Neural cell (in vitro differentiated cells): ENCODE measurements at regions not wholly inside any gene's neighbourhood (a gene's known extent, or its start where the extent isn't known, plus 50 kb on each side); places are given as distances from the start of the nearest gene placed in this dataset.

Experiments
- H2AFZ ChIP-seq: fragments of 200-600, 300-800 bp; sonication (generic), shearing (Covaris generic); 2 replicates; pipeline ENCODE4 v1.6.0; 2014; ENCODE audit warnings: low read depth, mild to moderate bottlenecking, antibody characterized with exemption, low read length, moderate library complexity
- H3F3A ChIP-seq: fragments of 200-600 bp; shearing (Covaris generic); 2 replicates; pipeline ENCODE4 v1.6.1; 2016; ENCODE audit warnings: mild to moderate bottlenecking, moderate library complexity, mixed read lengths, antibody characterized with exemption, low read length; ENCODE audit not compliant: insufficient read depth, poor library complexity, severe bottlenecking
- H3K27ac ChIP-seq: fragments of 200-600, 300-800 bp; sonication (generic), shearing (Covaris generic); 2 replicates; pipeline ENCODE4 v1.5.1; 2014; ENCODE audit warnings: mild to moderate bottlenecking, low read length, moderate library complexity
- H3K27me3 ChIP-seq: fragments of 300-800, 200-600 bp; sonication (generic), shearing (Covaris generic); 2 replicates; pipeline ENCODE4 v1.6.0; 2014; ENCODE audit warnings: mild to moderate bottlenecking, low read depth, low read length, moderate library complexity; ENCODE audit not compliant: insufficient read depth
- H3K36me3 ChIP-seq: fragments of 300-800, 200-600 bp; sonication (generic), shearing (Covaris generic); 2 replicates; pipeline ENCODE4 v1.5.1; 2014; ENCODE audit warnings: mild to moderate bottlenecking, antibody characterized with exemption, low read length, moderate library complexity; ENCODE audit not compliant: insufficient read depth
- H3K4me2 ChIP-seq: fragments of 300-800, 200-600 bp; sonication (generic), shearing (Covaris generic); 2 replicates; pipeline ENCODE4 v1.6.0; 2014; ENCODE audit warnings: mild to moderate bottlenecking, low read length
- H3K4me3 ChIP-seq: fragments of 300-800, 200-600 bp; sonication (generic), shearing (Covaris generic); 2 replicates; pipeline ENCODE4 v1.5.1; 2014; ENCODE audit warnings: mild to moderate bottlenecking, low read length, moderate library complexity
- H3K79me2 ChIP-seq: fragments of 200-600 bp; shearing (Covaris generic); replicated peaks from 2 replicates; pipeline ENCODE4 v1.6.0; 2014; ENCODE audit warnings: mild to moderate bottlenecking, low read length, moderate library complexity; ENCODE audit not compliant: insufficient read depth
- H3K9ac ChIP-seq: fragments of 300-800, 200-600 bp; sonication (generic), shearing (Covaris generic); 2 replicates; pipeline ENCODE4 v1.6.1; 2016; ENCODE audit warnings: mild to moderate bottlenecking, low read length, mixed read lengths
- H3K9me2 ChIP-seq: fragments of 200-600 bp; shearing (Covaris generic); 2 replicates; pipeline ENCODE4 v1.6.1; 2016; ENCODE audit warnings: mild to moderate bottlenecking, low read length, mixed read lengths; ENCODE audit not compliant: insufficient read depth
- H3K9me3 ChIP-seq: fragments of 200-600, 300-800 bp; sonication (generic), shearing (Covaris generic); 2 replicates; pipeline ENCODE4 v1.6.1; 2016; ENCODE audit warnings: mild to moderate bottlenecking, mixed run types, low read length, moderate library complexity, mixed read lengths
- H4K20me1 ChIP-seq: fragments of 200-600 bp; shearing (Covaris generic); 2 replicates; pipeline ENCODE4 v1.6.1; 2016; ENCODE audit warnings: mild to moderate bottlenecking, mixed run types; ENCODE audit not compliant: insufficient read depth
- EP300 ChIP-seq: fragments of 450-650 bp; conservative IDR thresholded peaks from 2 replicates; pipeline ENCODE4 v1.6.1; 2014; ENCODE audit warnings: antibody characterized with exemption, mild to moderate bottlenecking, moderate library complexity; ENCODE audit not compliant: poor library complexity, severe bottlenecking
- EZH2 ChIP-seq: fragments of 200-600, 300-800 bp; shearing (Covaris generic), sonication (generic); IDR thresholded peaks from 2 replicates; pipeline ENCODE4 v1.6.1; 2014; ENCODE audit warnings: antibody characterized with exemption, low read length, borderline replicate concordance, mild to moderate bottlenecking; ENCODE audit not compliant: insufficient read depth, poor library complexity, severe bottlenecking
- MXI1 ChIP-seq: fragments of 450-650 bp; conservative IDR thresholded peaks from 2 replicates; pipeline ENCODE4 v1.6.1; 2014; ENCODE audit warnings: antibody characterized with exemption, mild to moderate bottlenecking; ENCODE audit not compliant: poor library complexity, severe bottlenecking
- POLR2AphosphoS5 ChIP-seq: IDR thresholded peaks from 2 replicates; pipeline ENCODE4 v1.6.1; 2012
- RAD21 ChIP-seq: fragments of 450-650 bp; conservative IDR thresholded peaks from 2 replicates; pipeline ENCODE4 v1.6.1; 2014; ENCODE audit warnings: antibody characterized with exemption, mild to moderate bottlenecking, moderate library complexity
- SMC3 ChIP-seq: fragments of 450-650 bp; conservative IDR thresholded peaks from 2 replicates; pipeline ENCODE4 v1.6.1; 2014; ENCODE audit warnings: antibody characterized with exemption, mild to moderate bottlenecking, moderate library complexity; ENCODE audit not compliant: poor library complexity
- TAF1 ChIP-seq: IDR thresholded peaks from 2 replicates; pipeline ENCODE4 v1.6.1; 2012; ENCODE audit warnings: low read depth
- TF ChIP-seq, protein P1 (sequence below): fragments of 450-650 bp; IDR thresholded peaks from 2 replicates; pipeline ENCODE4 v1.5.1; 2014; ENCODE audit warnings: antibody characterized with exemption, mild to moderate bottlenecking, moderate library complexity; ENCODE audit not compliant: poor library complexity, severe bottlenecking
- TF ChIP-seq, protein P2 (sequence below): IDR thresholded peaks from 2 replicates; pipeline ENCODE4 v1.6.1; 2012; ENCODE audit warnings: borderline replicate concordance

DNA sequence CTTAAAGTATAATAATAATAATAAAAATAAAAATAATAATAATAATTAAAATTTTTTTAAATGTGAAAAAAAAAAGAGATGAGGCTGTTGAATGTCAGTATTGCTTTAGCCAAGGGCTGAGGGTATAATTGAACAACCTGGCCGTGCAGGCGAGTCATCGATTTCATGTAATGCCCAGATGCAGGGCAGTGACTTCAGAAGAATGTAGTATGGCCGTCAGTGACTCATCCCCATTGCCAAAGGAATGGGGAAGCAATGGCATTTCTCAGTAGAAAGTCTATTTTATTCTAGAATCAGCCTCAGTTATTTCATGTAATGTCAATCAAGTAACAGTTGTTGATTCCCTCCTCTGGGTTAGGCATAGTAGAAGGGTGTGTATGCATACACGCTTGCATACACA lies 516.4 kb downstream of the GLRX3 start:
- TF ChIP-seq MXI1, result no peak
- TF ChIP-seq, protein P1, sequence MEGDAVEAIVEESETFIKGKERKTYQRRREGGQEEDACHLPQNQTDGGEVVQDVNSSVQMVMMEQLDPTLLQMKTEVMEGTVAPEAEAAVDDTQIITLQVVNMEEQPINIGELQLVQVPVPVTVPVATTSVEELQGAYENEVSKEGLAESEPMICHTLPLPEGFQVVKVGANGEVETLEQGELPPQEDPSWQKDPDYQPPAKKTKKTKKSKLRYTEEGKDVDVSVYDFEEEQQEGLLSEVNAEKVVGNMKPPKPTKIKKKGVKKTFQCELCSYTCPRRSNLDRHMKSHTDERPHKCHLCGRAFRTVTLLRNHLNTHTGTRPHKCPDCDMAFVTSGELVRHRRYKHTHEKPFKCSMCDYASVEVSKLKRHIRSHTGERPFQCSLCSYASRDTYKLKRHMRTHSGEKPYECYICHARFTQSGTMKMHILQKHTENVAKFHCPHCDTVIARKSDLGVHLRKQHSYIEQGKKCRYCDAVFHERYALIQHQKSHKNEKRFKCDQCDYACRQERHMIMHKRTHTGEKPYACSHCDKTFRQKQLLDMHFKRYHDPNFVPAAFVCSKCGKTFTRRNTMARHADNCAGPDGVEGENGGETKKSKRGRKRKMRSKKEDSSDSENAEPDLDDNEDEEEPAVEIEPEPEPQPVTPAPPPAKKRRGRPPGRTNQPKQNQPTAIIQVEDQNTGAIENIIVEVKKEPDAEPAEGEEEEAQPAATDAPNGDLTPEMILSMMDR, result no peak
- TF ChIP-seq EP300, result no peak
- TF ChIP-seq, protein P2, sequence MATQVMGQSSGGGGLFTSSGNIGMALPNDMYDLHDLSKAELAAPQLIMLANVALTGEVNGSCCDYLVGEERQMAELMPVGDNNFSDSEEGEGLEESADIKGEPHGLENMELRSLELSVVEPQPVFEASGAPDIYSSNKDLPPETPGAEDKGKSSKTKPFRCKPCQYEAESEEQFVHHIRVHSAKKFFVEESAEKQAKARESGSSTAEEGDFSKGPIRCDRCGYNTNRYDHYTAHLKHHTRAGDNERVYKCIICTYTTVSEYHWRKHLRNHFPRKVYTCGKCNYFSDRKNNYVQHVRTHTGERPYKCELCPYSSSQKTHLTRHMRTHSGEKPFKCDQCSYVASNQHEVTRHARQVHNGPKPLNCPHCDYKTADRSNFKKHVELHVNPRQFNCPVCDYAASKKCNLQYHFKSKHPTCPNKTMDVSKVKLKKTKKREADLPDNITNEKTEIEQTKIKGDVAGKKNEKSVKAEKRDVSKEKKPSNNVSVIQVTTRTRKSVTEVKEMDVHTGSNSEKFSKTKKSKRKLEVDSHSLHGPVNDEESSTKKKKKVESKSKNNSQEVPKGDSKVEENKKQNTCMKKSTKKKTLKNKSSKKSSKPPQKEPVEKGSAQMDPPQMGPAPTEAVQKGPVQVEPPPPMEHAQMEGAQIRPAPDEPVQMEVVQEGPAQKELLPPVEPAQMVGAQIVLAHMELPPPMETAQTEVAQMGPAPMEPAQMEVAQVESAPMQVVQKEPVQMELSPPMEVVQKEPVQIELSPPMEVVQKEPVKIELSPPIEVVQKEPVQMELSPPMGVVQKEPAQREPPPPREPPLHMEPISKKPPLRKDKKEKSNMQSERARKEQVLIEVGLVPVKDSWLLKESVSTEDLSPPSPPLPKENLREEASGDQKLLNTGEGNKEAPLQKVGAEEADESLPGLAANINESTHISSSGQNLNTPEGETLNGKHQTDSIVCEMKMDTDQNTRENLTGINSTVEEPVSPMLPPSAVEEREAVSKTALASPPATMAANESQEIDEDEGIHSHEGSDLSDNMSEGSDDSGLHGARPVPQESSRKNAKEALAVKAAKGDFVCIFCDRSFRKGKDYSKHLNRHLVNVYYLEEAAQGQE, result no peak
- no peak for TF ChIP-seq TAF1
- no peak for TF ChIP-seq POLR2AphosphoS5
- TF ChIP-seq SMC3, result no peak
- no peak for TF ChIP-seq RAD21
- no peak for TF ChIP-seq EZH2
- Histone ChIP-seq H3K79me2 (no peaks in the 10 kb centered on the region), H3K9me3 (no peaks in the 10 kb centered on the region), H3K36me3 (no peaks in the 10 kb centered on the region), H3K9me2 (no peaks in the 10 kb centered on the region), H4K20me1 (no peaks in the 10 kb centered on the region), H3F3A (no peaks in the 10 kb centered on the region), H3K27ac (no peak overlapping the region), H3K4me2 (no peak overlapping the region), H3K27me3 (no peaks in the 10 kb centered on the region), H3K4me3 (no peak overlapping the region), H2AFZ (no peak overlapping the region), H3K9ac (no peak overlapping the region)

DNA sequence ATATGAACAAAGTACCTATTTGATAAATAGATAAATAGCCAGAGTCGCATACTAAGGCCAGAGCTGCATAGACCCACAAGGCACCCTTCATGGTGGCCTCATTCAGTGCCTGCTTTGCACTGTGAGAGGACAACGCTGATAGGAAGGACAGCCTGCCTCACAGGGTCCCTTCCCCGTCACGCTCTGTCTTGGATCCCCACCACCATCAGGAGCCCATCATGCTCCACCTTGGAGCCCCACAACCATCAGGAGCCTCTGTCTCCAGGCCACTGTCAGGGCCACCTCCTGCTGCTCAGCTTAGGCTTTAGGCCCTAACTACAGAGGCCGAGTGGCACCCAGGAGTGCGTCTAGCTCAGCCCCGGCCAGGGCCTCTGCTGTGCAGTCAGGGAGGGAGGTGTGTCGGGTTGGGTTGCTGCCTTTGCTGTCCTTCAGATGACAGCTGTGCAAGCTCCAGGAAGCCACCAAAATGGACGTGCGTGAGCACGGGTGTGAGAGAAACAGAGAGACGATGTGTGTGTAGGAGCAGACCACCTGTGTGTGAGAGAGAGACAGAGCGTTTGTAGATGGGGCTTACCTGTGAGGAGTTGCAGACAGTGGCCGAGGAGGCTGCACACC lies 516.9 kb downstream of the GLRX3 start:
- H3K27ac ChIP-seq, result no peak overlapping the region

More for the DNA sequence above, 516.9 kb downstream of the GLRX3 start:
- Histone ChIP-seq H3K9me3 (no peaks in the 10 kb centered on the region), H3K36me3 (no peaks in the 10 kb centered on the region), H3K79me2 (no peaks in the 10 kb centered on the region), H3K9ac (no peak overlapping the region), H2AFZ (no peak overlapping the region), H3F3A (no peaks in the 10 kb centered on the region), H3K27me3 (no peaks in the 10 kb centered on the region), H4K20me1 (no peaks in the 10 kb centered on the region), H3K9me2 (no peaks in the 10 kb centered on the region), H3K4me2 (no peak overlapping the region), H3K4me3 (no peak overlapping the region)
- TF ChIP-seq EZH2 (no peak), MXI1 (no peak), POLR2AphosphoS5 (no peak), SMC3 (no peak), TAF1 (no peak), EP300 (no peak), RAD21 (no peak)
- TF ChIP-seq, protein P1, result no peak
- TF ChIP-seq, protein P2, result no peak
